ENCODE measurements at regions not wholly inside any gene's neighbourhood (a gene's known extent, or its start where the extent isn't known, plus 50 kb on each side); places are given as distances from the start of the nearest gene placed in this dataset.
"Not testable (repeated sequence)": the region's sequence is repeated elsewhere in the genome, so short reads cannot be mapped to it uniquely, and the experiment has no call there.

DNA sequence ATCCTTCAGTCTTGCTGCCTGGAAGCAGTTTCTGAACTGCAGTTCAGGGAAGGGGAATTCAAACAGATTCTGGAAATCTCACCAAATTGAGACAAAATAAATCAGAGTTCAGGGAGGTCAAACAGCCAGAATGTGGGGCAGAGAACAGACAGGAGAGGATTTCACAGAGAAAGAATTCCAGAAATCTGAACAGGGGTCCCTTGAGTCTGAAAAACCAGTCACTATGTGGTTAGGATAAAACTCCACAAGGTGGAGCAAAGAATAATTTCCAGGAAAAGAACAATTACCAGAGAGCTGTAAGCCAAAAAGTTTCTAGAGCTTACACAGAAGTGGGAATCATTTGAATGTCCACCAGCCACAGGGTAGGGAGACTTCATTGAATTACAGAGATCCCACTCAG is 84.7 kb downstream of the URB2 start:
- DNase-seq (ENCODE audit: low spot score): no peak

DNA sequence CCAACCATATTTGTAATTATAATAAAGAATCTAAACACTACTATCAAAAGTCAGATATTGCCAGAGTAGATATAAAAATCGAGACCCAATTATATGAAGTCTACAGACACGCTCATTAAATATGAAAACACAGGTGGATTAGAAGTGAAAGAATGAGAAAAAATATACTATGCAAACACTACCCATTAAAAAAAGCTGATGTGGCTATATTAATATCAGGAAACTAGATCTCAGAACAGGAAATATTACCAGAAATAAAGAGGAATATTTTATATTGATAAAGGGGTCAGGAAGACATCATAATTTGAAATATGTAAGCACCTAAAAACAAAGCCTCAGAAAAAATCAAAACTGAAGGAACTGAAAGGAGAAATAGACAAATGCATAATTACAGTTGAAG is 88.3 kb downstream of the URB2 start:
- DNase-seq (ENCODE audit: low spot score): no peak

DNA sequence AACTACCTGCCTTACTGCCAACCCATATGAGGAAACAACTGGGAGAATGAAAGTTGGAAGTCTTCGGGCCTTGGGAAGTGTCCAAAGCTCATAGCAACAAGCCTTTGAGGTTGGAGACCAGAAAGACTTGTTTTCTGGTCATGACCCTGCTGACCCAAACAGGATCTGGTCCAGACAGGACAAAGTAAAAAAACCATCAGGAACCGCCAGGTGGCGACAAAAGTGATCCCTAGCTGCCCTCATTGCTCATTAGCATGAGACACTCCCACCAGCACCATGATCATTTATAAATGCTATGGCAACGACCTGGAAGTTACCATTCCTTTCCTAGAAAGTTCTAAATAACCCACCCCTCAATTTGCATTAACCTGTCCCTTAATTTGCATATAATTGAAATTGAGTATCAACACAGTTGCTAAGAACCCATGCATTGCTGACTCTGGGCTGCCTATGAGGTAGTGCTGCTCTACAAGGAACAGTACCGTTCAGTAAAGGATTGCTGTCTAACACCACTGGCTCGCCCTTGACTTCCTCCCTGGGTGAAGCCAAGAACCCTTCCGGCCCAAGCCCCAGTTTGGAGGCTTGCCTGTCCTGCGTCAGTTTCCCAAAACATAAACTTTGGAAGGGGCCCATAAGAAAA is 89.0 kb downstream of the URB2 start:
- no peak for DNase-seq (ENCODE audit: low spot score)

DNA sequence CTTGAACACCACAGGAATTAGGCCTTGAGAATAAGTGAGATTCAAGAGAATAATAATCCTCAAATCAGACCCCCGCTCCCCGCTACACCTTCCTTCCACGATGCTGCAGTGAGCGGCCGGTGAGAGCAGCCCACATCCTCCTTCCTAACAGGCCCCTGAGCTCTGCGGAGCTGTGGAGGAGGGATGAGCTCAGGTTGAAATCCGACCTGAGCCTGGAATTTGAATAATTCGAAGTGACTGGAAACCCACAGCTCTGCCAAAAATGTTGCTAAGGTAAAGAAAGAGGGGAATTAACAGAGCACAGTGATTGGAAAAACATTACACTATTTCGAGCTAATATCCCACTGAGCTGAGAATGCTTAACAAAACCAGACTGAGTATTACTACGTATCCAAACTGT is 90.0 kb downstream of the URB2 start:
- DNase-seq (ENCODE audit: low spot score): no peak

DNA sequence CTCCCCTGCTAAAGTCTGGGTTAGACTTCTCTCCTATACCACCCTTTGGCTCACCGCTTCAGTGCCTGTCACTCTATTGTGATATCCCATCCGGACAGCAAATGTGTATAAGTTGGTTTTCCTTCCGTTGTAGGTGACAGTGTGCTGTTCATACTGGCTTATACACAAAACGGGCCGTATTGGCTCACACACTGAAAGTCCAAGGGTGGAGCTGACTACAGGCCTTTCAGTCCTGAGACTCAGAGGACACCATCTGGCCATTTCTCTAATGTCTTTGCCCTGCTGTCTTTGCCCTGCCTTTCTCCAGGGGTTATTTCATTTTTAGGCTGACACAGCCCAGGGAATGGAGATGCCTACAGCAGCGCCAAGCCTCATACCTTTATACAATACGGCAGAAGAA is 90.7 kb downstream of the URB2 start:
- no peak for DNase-seq (ENCODE audit: low spot score)

DNA sequence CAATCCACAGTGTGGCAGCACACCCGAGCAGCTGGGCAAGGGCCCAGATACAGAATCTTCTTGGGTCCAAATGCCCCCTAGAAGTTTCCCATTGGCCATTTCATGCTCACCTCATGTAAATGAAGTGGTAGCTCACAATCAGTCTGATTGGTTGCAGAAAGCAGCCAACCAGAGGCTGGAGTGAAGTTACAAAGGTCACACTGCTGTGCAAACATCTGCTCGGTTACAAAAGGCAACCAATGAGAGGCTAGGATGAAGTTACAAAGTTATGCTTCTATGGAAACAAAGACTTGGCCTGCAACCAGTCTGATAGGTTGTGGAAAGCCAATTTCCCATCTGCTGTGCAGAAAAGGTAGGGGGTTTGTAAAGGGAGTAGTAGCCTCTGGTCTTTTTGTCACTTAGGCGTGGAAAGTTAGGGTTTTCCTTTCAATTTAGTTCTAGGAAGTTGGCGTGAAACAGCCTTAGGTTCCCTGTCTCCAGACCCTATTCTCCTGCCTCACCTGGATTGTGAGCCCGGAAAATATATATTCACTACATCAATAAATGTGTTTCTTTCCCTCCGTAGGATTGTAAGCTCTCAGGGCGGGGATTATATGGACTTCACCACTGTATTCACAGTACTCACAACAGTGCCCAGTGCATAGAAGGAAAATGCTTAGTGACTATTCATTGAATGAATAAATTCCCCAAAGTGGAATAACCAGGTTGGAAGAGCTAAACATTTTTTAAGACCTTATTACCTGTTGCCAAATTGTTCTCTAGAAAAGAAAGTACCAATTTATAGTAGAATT is 91.9 kb downstream of the URB2 start:
- DNase-seq (ENCODE audit: low spot score): no peak

DNA sequence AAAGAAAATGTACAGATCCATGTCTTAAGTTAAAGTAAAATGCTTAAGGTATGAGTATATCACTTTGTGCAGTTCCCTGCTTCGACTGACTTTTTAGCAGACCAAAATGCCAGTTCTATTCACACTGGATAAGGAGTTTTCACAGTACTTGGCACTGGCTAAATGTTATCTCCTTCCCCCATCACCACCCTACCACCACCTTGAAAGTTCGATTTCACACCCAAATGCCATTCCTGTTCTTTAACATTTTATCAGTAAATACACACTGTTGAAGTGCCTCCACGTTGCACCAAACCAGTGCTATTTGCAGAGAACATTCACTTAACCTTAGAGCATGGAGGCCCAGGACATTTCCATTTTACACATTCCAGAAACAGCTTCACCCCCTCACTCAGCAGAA is 100.0 kb downstream of the URB2 start:
- no peak for DNase-seq (ENCODE audit: low spot score)

DNA sequence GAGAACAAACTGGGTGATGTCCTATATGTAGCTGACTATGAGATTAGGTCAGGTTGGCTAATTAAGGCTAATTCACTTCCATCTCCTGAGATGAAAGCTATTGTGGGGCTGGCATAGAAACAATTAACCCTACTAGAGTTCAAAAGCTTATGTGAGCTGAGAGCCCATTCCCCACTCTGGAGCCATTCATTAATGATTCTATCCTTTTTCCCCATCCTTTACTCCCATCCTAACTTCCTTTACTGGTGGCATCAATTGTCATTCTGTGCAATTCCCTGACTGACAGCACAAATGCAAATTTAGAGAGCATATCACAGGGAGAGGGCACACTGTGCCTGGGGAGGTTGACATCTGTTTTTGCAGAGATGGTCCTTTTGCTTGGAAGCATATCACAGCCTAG is 103.9 kb downstream of the URB2 start:
- DNase-seq (ENCODE audit: low spot score): no peak

DNA sequence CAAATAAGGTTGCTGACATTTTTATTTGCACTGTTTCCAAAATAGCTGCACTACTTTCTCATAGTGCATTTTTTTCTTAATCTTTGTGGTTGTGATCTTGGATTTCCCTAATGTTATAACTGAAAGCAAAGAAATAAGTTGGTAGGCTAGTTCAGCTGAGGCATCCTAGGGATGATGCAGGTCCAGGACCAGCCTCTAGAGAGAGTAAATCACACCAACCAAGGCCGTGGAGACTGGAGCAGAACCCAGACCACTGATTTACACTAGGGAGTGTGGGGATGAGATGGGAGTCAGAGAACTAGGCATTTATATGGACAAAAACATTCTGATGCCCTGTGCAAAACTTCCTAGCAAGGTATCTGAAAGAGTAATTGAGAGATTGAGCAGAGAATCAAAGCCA is 104.5 kb downstream of the URB2 start:
- no peak for DNase-seq (ENCODE audit: low spot score)

DNA sequence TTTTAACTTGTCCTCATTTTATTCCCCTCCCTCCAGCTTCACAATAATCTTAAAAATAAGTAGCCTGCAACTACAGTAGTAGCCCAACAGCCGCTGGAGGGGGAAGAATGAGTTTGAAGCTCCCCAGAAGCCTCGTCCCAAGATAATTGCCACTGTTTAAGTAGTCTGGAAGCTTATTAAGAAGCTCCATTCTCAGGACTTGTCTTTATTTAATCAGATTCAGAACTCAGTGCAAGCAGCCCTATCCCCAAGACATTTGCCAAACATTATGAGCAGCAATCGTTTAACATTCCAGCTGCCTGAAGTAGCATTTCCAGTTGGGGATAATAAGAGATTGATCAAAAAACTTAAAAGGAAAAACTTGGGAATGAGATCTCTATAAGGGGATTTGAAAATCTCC is 106.0 kb downstream of the URB2 start:
- no peak for DNase-seq (ENCODE audit: low spot score)

DNA sequence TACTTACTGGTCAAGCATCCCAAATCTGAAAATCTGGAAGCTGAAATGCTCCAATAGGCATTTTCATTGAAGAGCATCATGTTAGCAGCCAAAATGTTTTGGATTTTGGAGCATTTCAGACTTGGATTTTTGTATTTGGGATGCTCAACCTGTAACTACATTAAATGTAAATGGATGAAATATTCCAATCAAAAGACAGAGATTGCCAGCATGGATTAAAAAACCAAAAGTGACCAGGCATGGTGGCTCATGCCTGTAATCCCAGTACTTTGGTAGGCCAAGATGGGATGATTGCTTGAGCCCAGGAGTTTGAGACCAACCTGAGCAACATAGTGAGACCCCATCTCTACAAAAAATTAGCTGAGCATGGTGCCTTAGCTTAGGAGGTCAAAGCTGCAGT is 110.3 kb downstream of the URB2 start:
- DNase-seq (ENCODE audit: low spot score): no peak

DNA sequence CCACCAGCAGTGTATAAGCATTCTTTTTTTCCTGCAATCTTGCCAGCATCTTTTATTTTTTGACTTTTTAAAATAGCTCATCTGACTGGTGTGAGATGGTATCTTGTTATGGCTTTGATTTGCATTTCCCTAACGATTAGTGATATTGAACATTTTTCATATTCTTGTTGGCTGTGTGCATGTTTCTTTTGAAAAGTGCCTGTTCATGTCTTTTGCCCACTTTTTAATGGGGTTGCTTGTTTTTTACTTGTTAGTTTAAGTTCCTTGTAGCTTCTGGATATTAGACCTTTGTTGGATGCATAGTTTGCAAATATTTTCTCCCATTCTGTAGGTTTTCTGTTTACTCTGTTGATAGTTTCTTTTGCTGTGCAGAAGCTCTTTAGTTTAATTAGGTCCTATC is 116.6 kb downstream of the URB2 start:
- not testable (repeated sequence) for DNase-seq (ENCODE audit: low spot score)

DNA sequence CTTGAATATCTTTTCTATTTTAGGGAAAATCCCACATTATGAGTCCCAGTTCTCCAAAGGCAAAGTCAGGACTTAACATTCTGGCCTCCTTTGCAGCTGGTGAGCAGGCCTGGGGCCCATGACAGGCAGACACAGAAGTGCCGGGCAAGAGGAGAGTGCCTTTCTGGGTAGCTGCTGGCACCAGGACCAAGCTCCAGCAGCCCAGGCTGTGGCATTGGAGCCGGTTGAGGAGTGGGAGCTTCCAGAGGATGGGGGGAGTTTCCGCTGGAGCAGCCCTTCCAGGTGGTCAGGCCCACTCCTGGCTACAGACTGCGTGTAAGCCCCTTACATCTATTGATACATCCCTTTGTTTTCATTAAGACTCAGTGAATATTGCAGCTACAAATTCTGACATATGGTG is 123.9 kb downstream of the URB2 start:
- DNase-seq (ENCODE audit: low spot score): no peak

DNA sequence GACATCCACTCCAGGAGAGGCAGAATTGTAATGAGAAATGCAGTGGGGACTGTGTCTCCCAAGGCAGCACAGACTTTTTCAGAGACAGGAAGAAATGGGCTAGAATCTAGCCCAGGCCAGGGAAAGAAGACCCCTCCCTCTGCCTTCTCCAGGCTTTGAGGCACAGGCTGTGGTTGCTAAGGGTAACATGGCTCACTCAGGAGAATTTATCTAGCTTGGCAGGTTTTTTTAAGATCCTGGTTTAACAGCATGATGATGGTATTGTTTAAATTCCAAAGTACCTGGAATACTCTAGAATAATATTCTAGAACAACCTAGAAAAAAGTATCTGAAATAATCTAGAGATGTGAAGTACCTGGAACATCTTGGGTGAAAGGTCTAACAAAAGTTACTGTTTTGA is 125.6 kb downstream of the URB2 start:
- DNase-seq (ENCODE audit: low spot score): no peak

DNA sequence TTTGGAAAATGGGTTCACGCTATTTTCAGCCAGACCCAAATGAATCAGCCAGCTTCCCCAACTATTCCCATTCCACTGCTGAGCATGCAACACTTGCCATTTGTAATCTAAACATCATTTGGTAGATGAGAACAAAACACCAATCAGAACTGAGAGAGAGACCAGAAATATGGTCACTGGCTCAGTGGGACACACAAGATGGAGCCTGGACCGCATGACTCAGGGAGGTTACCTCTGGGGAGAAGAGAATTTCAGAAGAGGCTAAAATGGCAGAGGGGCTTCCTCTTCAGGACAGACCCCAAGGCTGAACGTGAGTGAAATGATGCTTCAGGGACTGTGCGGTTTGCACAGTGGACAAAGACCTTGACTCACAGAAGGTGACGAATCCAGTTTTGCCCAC is 126.6 kb downstream of the URB2 start:
- no peak for DNase-seq (ENCODE audit: low spot score)

DNA sequence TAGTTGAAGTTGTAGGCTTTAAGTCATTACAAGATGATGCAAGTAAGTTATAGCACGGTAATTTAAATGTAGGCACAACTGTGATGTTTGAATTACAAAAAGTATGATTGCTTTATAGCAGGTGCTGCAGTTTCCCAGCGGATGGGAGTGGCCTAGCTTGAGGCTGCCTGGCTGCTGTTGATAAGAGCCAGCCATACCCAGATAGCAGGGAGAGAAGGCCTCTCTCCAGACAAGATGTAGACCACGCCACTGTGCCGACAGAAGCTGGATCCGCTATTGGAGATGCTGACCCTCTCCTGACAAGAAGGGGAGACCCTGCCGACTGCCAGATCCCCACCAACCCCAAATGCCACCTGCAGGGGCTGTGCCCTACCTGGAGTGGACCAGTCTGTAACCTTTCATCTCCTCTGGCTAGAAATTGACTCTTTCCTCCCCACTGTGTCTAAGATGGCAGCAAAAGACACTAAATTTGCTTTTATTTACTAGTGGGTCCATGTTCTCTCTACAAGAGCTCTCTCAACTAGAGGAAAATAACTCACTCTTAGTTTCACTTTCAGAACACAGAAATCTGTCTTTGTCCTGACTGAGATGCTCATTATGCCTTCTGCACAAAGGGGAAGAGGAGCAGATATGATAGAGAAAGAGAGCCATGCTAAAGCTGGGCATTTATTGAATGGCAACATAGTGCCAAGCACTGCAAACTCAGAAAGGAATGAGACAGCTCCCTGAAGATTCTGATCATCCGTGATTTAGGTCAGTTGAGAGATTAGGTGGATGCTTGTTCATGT is 127.9 kb downstream of the URB2 start:
- no peak for DNase-seq (ENCODE audit: low spot score)

DNA sequence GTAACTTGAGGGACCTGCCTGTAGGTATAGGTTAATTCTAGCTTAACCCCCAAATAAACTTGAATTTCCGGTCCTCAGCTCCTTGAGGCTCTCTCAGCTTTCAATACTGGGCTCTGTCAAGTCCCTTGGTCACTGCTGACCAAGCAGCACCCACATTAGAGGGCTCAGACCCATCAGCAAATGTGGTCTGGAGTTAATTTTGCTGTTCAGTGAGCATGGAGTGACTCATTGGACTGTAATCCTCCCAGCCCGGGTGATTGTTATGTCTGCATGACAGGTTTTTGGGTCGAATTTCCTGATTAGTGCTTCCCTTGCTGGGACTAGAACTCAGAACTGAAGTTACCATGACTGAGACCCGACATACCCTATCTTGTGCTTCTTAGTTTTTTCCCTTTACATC is 130.6 kb downstream of the URB2 start:
- DNase-seq (ENCODE audit: low spot score): no peak

DNA sequence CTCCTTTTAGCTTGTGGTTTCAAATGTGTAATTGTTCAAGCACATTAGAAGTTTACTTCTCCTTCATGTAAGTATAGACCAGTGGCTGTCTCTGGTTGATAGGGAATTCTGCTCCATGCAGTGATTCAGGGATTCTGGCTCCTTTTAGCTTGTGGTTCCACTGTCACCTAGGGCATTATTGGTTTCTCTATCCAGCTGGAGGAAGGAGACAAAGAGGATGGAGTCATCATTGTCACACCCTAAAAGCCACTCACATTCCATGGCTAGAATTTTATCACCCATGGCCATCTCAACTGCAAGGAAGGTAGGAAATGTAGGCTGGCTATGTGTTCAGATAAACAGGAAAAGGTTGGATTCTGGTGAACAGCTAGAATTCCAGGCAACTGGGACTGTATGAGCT is 131.2 kb downstream of the URB2 start:
- no peak for DNase-seq (ENCODE audit: low spot score)

DNA sequence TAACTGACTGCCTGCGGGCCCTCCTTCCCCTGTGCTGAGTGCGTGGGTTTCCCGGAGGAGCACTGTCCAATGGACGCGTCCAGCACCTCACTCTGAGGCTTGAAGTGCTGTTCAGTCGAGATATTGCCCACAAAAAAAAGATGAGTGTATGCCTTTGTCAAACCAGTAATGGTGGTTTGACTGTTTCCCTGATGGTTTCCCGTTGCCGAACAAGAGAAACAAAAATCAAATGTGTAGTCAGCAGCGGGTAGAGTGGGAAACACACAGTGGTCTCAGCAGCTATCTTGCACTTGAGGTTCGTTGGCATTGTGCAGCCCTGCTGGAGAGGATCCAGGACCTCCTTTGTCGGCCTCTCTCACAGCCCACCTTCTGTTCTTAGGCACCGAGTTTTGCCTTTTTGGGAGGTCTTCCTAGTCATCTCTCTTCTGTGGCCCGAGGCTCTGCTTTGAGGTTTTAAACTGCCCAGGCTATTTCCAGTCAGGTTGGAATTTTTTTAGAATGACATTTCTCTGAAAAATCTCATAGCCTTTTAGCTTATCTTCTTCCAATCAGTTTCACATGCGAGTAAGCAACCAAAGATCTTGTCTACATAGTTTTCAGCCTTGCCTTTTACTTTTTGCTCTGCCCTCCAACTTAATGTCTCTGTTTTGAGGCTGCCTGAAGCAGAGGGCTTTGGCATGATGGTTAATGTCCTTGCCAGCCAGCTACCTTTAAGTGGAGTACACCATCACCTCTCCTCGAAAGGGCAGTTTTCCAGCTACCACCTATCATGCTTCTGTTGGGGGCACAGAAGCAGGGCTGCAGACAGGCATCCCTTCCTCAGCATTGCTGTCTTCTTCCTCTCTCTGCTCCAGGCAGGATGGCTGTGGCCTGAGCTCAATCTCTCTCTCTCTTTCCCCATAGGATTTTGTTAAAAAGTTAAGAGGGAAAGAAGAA is 132.3 kb downstream of the URB2 start:
- no peak for DNase-seq (ENCODE audit: low spot score)

DNA sequence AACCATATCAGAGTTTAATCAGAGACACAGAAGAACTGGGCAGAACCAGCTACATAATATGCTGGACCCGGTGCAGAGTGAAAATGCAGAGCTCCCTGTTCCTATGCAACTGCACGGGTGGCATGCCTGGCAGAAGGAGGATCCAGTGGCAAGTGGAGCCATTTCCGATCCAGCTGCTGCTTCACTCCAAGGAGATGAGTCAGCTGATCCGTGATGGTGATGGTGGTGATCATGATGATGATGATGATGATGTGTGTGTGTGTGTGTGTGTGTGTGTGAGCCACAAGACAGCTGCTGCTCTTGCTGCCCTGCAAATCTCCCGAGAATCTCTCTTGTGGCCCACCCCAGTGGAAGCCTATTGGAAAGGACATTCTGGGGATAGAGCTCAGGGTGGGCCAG is 133.0 kb downstream of the URB2 start:
- no peak for DNase-seq (ENCODE audit: low spot score)

DNA sequence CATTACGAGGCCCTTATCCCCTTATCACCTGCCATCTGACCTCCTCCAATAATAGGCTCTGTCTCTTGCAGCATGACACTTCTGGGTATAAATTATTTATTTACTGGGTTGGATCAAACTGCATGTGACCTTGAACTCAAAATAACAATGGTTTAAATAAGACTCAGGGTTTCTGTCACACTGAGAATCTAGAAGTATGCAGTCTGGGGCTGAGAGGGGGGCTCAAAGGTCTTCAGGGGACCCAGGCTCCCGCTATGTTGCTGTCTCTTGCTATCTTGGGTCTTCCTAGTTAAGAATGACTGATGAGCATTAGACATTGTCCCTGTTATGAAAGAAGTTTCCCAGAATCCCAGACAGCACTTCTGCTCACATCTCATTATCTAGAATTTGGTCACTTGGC is 133.5 kb downstream of the URB2 start:
- no peak for DNase-seq (ENCODE audit: low spot score)

DNA sequence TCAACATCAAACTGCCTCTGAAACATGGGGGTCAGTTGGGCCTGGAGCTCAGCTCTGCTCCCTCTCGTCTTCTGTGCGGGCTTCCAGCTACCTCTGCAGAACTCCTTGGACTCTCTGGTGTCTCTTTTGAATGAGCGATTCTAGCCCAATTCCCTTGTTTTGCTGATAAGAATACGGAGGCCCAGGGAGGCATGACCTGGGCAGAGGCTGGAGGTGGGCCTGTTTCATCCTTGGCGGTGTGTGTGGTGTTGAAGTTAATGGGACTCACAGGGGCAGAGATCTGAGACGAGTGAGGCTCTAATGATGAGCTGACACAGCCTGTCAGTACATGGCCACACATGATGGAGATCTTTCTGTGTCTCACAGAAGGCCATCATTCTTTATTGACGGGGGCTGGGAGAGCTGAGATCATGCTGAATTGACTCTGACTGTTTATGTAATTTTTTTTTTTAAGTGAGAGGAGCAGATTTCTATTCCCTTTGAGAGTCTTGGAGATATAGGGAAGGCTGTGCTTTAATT is 134.5 kb downstream of the URB2 start:
- DNase-seq (ENCODE audit: low spot score): no peak

Data from Ammon's horn (tissue), 1 donor.